Naive thymus-derived CD8-positive, alpha-beta T cell (primary cell): ENCODE measurements at regions not wholly inside any gene's neighbourhood (a gene's known extent, or its start where the extent isn't known, plus 50 kb on each side); places are given as distances from the start of the nearest gene placed in this dataset.

Source experiments
- ATAC-seq, 2 donors: fragments of 150-1000 bp; cut with Tn5 transposase in 1 of 2; sonication (Bioruptor Pico), chemical (Tn5 transposase) in 1 of 2; 1 replicate in 1 of 2; 2 replicates in 1 of 2; pipeline ENCODE4 v1.10.0; 2021; ENCODE audit warnings: mild to moderate bottlenecking in 2 of 2, moderate library complexity in 2 of 2
- POLR2A ChIA-PET: fragments of 350-600 bp; sonication (Branson Sonifier 250); formaldehyde crosslinking; loops from one replicate; lab custom pipeline; 2021; ENCODE audit warnings: antibody characterized with exemption; lab: Charles Lee
- DNase-seq, 10 donors: peaks; one replicate each; pipeline versions ENCODE4 v3.0.0 to v3.0.0-alpha.2; 2020 to 2022
- H3K27ac Mint-ChIP-seq, 10 donors: one replicate each; pipeline ENCODE4 v1.8.0; 2020 to 2022; ENCODE audit warnings: mild to moderate bottlenecking in 10 of 10, mixed read lengths in 10 of 10, moderate library complexity in 4 of 10, inconsistent platforms in 1 of 10
- H3K27me3 Mint-ChIP-seq, 5 donors: one replicate each; pipeline ENCODE4 v1.8.0; 2021 to 2022; ENCODE audit warnings: mixed read lengths in 5 of 5
- H3K36me3 Mint-ChIP-seq, 3 donors: one replicate each; pipeline ENCODE4 v1.8.0; 2020 to 2022; ENCODE audit warnings: mixed read lengths in 3 of 3, mild to moderate bottlenecking in 2 of 3, inconsistent platforms in 1 of 3
- H3K4me1 Mint-ChIP-seq, 4 donors: one replicate each; pipeline ENCODE4 v1.8.0; 2021 to 2022; ENCODE audit warnings: mixed read lengths in 4 of 4
- H3K4me3 Mint-ChIP-seq, 10 donors: one replicate each; pipeline ENCODE4 v1.8.0; 2020 to 2022; ENCODE audit warnings: mild to moderate bottlenecking in 10 of 10, mixed read lengths in 10 of 10, moderate library complexity in 6 of 10, inconsistent platforms in 1 of 10
- H3K9me3 Mint-ChIP-seq, 9 donors: one replicate each; pipeline ENCODE4 v1.8.0; 2020 to 2022; ENCODE audit warnings: mixed read lengths in 9 of 9, mild to moderate bottlenecking in 3 of 9, inconsistent platforms in 1 of 9, moderate library complexity in 1 of 9

DNA sequence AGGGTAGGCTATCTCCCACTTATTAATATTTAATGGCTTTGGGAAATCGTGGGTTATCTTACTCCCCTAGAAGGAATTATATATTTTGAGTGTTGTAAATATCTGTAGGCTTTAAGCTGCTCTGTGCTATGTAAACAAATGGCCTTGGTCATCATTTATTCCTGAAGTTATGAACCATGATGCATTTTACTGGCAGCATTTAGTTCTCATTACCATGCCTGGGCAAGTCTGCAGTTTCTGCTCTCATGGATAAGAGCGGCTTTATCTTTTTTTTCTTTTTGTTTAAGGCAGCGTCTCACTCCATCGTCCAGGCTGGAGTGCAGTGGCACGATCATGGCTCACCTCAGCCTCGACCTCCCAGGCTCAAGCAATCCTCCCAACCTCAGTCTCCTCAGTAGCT is 156.1 kb downstream of the IRS2 start:
- Mint-ChIP-seq H3K4me3 (no peak overlapping the region), H3K27ac (no peak overlapping the region), H3K36me3 (no peaks in the 10 kb centered on the region), H3K27me3 (peaks cover 5 to 23% (median 8%) of the 10 kb centered on the region in 5 donors), H3K4me1 (peaks cover 0 to 2% (median 0%) of the 10 kb centered on the region in 4 donors), H3K9me3 (peaks cover 0 to 11% (median 5%) of the 10 kb centered on the region in 9 donors)
- POLR2A ChIA-PET: no interaction called here
- DNase-seq (no peak), ATAC-seq (no peak)

DNA sequence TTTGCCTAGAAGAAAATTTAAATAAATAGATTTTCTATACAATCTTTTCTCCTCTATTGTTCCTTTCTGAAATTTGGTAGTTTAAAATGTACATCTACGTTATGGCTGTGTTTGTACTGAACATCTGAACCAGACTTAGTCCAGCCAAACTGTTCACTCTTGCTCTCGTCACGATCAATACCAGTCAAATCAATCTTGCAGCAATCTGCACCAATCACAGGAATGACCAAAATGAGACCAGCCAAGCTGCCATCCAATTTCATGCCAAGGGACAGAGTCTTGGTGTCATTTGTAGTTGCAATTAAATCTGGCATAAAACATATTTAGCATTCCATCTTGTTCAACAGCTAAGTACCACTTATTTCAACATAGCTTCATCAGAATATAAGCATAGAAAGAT is 156.6 kb downstream of the IRS2 start:
- no peak for DNase-seq
- Mint-ChIP-seq H3K9me3 (peaks cover 0 to 8% (median 2%) of the 10 kb centered on the region in 9 donors), H3K27me3 (peaks cover 3 to 18% (median 8%) of the 10 kb centered on the region in 5 donors), H3K36me3 (no peaks in the 10 kb centered on the region), H3K27ac (no peak overlapping the region), H3K4me3 (no peak overlapping the region), H3K4me1 (peaks cover 0 to 2% (median 0%) of the 10 kb centered on the region in 4 donors)
- POLR2A ChIA-PET: no interaction called here
- no peak for ATAC-seq

DNA sequence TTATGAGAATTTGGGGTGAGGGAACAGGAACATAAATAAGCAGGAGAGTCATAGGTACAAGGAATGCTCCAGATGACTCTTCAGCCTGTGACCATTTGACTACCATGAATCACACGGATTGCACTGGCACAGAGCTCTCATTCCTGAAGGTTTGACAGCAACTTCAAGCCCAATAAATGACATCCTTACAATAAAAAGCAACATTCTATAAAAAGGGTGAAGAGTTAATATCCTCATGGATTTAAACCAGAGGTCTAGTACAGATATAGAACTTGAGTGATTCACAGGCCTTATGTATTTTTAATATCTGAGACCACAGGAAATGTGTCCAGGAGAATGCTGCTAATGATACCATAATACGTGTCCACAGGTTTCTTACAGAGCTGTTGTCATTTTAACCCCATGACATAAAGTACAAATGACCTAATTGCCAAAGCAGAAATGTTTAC is 158.1 kb downstream of the IRS2 start:
- no peaks in the 10 kb centered on the region for H3K36me3 Mint-ChIP-seq
- POLR2A ChIA-PET: no interaction called here
- H3K9me3 Mint-ChIP-seq: peaks cover 0 to 8% (median 2%) of the 10 kb centered on the region in 9 donors
- H3K4me3 Mint-ChIP-seq: no peak overlapping the region
- ATAC-seq (no peak), DNase-seq (no peak)
- peaks cover 0 to 2% (median 0%) of the 10 kb centered on the region in 4 donors for H3K4me1 Mint-ChIP-seq
- H3K27ac Mint-ChIP-seq: no peak overlapping the region
- H3K27me3 Mint-ChIP-seq: peaks cover 3 to 13% (median 8%) of the 10 kb centered on the region in 5 donors

DNA sequence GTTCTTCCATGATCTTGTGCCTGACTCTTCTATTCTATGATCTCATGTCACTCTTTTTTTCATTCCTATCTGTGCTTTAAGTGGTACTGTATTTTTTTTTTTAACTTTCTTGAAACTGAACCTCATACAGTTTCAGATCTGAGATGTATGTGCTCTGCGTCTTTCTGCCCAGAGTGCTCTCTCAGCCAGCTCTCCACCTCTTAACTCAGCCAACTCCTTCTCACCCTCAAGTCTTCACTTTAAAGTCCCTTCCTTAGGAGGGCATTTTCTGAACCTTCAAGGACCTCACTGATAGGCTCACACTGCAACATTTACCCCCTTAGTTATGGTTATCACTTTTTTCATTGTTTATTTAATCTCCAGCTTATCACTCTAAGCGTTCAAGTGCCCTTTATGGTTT is 158.7 kb downstream of the IRS2 start:
- DNase-seq: no peak
- Mint-ChIP-seq H3K36me3 (no peaks in the 10 kb centered on the region), H3K4me1 (peaks cover 0 to 2% (median 0%) of the 10 kb centered on the region in 4 donors), H3K4me3 (no peak overlapping the region), H3K9me3 (peaks cover 0 to 4% (median 0%) of the 10 kb centered on the region in 9 donors), H3K27me3 (peaks cover 1 to 13% (median 4%) of the 10 kb centered on the region in 5 donors), H3K27ac (no peak overlapping the region)
- no peak for ATAC-seq
- POLR2A ChIA-PET: no interaction called here

DNA sequence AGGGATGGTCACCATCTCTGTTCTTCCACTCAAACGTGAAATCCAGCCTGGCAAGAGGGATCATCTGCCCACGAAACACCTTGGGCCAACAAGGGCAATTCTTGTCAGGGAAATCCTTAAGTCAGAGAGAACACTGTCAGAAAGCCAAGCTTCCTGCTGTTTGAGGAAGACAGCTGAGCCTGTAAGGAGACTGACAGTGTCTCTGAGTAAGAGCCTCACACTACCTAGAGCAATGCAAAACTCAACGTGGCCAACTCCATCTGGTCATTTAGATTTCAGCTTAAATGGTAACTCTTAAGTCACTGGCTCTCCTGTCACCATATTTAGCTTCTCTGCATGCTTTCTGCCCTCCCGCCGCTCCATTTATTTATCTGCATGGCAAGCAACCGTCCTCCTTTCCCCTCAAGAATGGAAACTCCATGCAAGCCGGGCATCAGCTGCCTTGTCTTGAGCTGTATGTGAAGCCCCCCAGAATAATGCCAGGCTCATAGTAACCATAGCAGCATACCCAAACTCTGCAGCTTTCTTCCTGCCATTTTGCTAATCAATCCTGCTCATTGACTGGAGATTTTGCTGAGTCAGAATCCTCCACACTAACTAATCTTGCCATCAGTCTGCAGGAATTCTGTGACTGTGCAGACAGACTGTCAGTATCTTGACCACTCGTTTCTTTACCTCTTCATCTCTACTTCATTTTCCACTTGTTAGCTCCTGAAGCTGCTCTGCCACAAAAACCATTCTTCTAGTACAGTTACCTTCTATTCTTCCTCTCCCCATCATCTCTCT is 159.8 kb downstream of the IRS2 start:
- no peaks in the 10 kb centered on the region for H3K36me3 Mint-ChIP-seq
- no peak overlapping the region for H3K27ac Mint-ChIP-seq
- peaks cover 0 to 2% (median 0%) of the 10 kb centered on the region in 9 donors for H3K9me3 Mint-ChIP-seq
- DNase-seq: no peak
- peaks cover 1 to 13% (median 4%) of the 10 kb centered on the region in 5 donors for H3K27me3 Mint-ChIP-seq
- no peak overlapping the region for H3K4me3 Mint-ChIP-seq
- peaks cover 0 to 2% (median 0%) of the 10 kb centered on the region in 4 donors for H3K4me1 Mint-ChIP-seq
- ATAC-seq: no peak
- POLR2A ChIA-PET: no interaction called here

DNA sequence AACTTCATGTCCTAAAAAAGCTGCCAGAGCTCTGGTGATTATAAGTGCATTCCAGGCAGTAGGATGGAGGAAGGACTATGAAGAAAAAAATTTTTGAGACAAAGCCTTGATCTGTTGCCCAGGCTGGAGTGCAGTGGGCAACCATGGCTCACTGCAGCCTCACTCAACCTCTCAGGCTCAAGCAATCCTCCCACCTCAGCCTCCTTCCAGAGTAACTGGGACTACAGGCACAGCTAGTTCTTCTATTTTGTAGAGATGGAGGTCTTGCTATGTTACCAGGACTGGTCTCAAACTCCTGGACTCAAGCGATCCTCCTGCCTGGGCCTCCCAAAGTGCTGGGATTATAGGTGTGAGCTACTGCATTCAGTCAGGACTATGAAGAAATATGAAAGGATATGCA is 161.2 kb downstream of the IRS2 start:
- H3K36me3 Mint-ChIP-seq: no peaks in the 10 kb centered on the region
- H3K27ac Mint-ChIP-seq: no peak overlapping the region
- H3K4me3 Mint-ChIP-seq: no peak overlapping the region
- H3K4me1 Mint-ChIP-seq: peaks cover 0 to 2% (median 0%) of the 10 kb centered on the region in 4 donors
- ATAC-seq: no peak
- H3K27me3 Mint-ChIP-seq: peaks cover 1 to 13% (median 3%) of the 10 kb centered on the region in 5 donors
- POLR2A ChIA-PET: no interaction called here
- no peaks in the 10 kb centered on the region for H3K9me3 Mint-ChIP-seq
- DNase-seq: no peak

DNA sequence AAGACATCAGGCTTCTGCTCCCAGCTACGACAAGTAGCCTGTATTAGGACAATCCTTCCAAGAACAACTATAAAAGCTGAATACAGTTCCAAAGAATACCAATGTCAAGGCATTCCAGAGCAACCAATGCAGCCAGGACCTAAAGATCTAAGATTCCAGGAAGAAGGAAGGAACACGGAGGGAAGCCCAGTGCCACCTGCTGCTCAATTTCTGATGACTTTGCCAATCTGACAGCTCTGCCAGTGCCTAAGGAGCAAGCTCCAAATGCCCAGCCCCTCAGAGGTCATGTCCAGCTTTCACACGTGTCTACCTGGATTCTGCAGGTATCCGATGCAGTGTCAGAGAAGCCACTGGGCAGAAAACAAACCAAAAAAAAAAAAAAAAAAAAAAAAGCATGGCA is 164.4 kb downstream of the IRS2 start:
- H3K27ac Mint-ChIP-seq: no peak overlapping the region
- no peaks in the 10 kb centered on the region for H3K36me3 Mint-ChIP-seq
- ATAC-seq: no peak
- DNase-seq: no peak
- POLR2A ChIA-PET: no interaction called here
- peaks cover 0 to 3% (median 0%) of the 10 kb centered on the region in 9 donors for H3K9me3 Mint-ChIP-seq
- H3K4me1 Mint-ChIP-seq: peaks cover 0 to 1% (median 0%) of the 10 kb centered on the region in 4 donors
- H3K4me3 Mint-ChIP-seq: no peak overlapping the region
- H3K27me3 Mint-ChIP-seq: peaks cover 0 to 1% (median 0%) of the 10 kb centered on the region in 5 donors

DNA sequence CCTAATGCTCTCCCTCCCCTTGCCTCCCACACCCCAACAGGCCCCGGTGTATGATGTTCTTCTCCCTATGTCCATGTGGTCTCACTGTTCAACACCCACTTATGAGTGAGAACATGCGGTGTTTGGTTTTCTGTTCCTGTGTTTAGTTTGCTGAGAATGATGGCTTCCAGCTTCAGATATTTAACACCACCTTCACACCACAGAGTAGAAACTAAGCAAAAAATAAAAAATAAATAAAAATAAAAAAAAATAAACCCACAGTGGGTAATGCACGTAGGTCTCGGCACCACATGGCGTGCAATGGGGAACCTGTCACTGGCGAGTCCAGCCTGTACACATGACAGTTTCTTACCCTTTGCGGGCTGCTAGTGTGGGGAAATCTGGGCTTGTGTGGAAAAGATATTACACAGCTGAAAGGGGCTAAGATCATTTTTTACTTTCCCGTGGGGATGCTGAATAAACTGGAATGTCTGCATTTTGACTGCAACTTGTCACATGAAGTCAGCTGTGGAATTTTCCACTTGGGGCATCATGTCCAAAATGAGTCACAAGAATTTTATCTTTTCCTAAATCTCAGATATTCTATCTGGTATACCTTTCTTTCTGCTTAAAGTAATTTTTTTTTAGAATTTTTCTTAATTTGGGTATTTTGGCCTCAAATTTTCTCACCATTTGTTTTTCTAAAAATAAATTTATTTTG is 170.5 kb downstream of the IRS2 start:
- H3K27me3 Mint-ChIP-seq: peaks cover 0 to 7% (median 0%) of the 10 kb centered on the region in 5 donors
- DNase-seq: no peak
- H3K9me3 Mint-ChIP-seq: peaks cover 0 to 3% (median 0%) of the 10 kb centered on the region in 9 donors
- H3K27ac Mint-ChIP-seq: no peak overlapping the region
- POLR2A ChIA-PET: no interaction called here
- no peaks in the 10 kb centered on the region for H3K4me1 Mint-ChIP-seq
- H3K36me3 Mint-ChIP-seq: no peaks in the 10 kb centered on the region
- H3K4me3 Mint-ChIP-seq: no peak overlapping the region
- no peak for ATAC-seq

DNA sequence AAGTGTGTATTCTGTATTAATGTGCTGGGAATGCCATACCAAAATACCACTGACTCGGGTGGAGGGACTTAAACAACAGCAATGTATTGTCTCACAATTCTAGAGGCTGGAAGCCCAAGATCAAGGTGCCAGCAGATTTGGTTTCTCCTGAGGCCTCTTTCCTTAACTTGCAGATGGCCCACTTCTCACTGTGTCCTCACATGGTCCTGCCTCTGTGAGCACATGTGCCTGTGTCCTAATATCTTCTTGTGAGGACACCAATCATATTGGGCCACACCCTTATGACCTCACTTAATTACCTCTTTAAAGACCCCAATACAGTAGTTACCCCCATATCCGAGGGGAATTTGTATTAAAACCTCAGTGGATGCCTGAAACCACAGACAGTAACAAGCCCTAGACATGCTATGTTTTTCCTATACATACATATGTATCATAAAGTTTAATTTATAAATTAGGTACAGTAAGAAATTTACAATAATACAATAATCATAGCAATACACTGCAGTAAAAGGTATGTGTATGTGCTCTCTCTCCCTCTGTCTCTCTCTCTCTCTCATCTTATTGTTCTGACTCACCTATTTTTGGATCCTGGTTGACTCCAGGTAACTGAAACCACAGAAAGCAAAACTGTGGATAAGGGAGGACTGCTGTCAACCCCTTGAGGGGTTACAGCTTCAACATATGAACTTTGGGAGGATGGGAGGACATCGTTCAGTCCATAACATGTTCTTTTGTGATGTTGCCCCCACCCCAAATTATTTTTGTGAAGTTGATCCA is 174.3 kb downstream of the IRS2 start:
- Mint-ChIP-seq H3K27me3 (peaks cover 0 to 7% (median 0%) of the 10 kb centered on the region in 5 donors), H3K4me1 (no peaks in the 10 kb centered on the region), H3K9me3 (no peaks in the 10 kb centered on the region), H3K27ac (peak overlapping the region in 1 of 10 donors; percentile 3), H3K4me3 (no peak overlapping the region), H3K36me3 (no peaks in the 10 kb centered on the region)
- POLR2A ChIA-PET: no interaction called here
- DNase-seq (no peak), ATAC-seq (no peak)

DNA sequence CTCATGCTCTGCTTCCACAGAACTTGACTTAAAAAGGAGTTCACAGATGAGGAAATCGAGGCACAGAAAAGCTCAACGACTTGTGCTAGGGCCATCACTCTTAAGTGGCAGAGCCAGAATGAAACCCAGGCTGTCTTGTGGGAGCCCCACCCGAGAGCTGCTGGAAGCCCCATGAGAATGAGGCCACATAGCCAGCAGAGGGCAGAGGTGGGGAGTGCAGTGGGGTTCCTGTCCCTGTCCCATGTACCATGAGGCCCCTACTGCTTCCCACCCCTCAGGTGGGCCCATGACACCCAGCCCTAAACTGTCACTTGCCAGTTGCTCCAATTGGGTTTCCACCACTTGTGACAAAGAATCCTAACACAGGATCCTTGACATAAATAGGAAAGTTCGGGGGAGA is 175.9 kb downstream of the IRS2 start:
- Mint-ChIP-seq H3K9me3 (no peaks in the 10 kb centered on the region), H3K27ac (no peak overlapping the region), H3K4me3 (no peak overlapping the region), H3K36me3 (no peaks in the 10 kb centered on the region), H3K4me1 (peaks cover 0 to 5% (median 0%) of the 10 kb centered on the region in 4 donors), H3K27me3 (peaks cover 0 to 7% (median 0%) of the 10 kb centered on the region in 5 donors)
- peak; percentile 5 to 73 (median 27) for DNase-seq
- POLR2A ChIA-PET: no interaction called here
- ATAC-seq: peak; percentile 59 to 66

DNA sequence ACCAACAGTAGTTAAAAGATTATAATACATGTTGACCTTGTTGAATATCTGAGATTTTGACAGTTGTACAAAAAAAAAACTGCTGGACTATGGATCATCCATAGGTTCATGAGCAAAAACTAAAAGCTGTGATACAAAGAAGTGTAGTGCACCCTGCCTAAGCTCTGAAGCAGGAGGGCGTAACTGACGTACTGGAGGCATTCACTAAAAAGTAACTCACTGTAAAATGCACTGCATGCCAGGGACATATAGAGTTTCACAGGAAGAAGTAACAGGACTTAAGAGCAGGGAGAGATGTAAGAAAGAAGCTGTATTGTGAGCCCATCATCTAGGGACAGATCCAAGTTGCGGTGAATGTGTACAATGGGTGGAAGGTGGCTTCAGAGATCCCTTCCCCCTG is 177.9 kb downstream of the IRS2 start:
- POLR2A ChIA-PET: no interaction called here
- Mint-ChIP-seq H3K4me1 (peaks cover 0 to 5% (median 0%) of the 10 kb centered on the region in 4 donors), H3K9me3 (peaks cover 0 to 3% (median 0%) of the 10 kb centered on the region in 9 donors), H3K4me3 (no peak overlapping the region), H3K36me3 (no peaks in the 10 kb centered on the region), H3K27ac (no peak overlapping the region), H3K27me3 (no peaks in the 10 kb centered on the region)
- DNase-seq: no peak
- no peak for ATAC-seq

DNA sequence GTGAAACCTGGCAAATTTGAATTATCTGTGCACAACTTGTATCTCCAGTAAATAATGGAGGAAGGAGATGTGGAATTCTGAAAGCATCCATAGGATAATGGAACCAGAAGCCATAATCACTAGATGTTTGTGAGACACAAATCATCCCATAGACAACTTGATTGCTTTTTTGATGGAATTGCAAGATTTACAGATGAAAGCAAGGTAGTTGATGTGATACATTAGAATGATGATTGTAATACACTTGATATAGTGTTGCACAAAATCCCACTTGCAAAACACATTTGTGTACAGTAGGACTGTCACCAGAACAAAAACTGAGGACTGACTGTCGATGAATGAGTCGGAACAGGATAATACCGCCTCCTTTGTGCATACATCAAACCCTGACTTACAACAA is 178.3 kb downstream of the IRS2 start:
- no peak overlapping the region for H3K27ac Mint-ChIP-seq
- no peak for ATAC-seq
- DNase-seq: no peak
- no peaks in the 10 kb centered on the region for H3K27me3 Mint-ChIP-seq
- no peak overlapping the region for H3K4me3 Mint-ChIP-seq
- no peaks in the 10 kb centered on the region for H3K36me3 Mint-ChIP-seq
- POLR2A ChIA-PET: no interaction called here
- H3K4me1 Mint-ChIP-seq: peaks cover 0 to 5% (median 0%) of the 10 kb centered on the region in 4 donors
- H3K9me3 Mint-ChIP-seq: peaks cover 0 to 3% (median 0%) of the 10 kb centered on the region in 9 donors
